HepG2 (cell line): ENCODE measurements at regions not wholly inside any gene's neighbourhood (a gene's known extent, or its start where the extent isn't known, plus 50 kb on each side); places are given as distances from the start of the nearest gene placed in this dataset.
A peak's percentile ranks its signal among the peaks of the same experiment; 100 is the strongest.

Experiments used
- ATAC-seq: fragments of 200-7000 bp; cut with Tn5 transposase; 3 replicates; pipeline ENCODE4 v1.9.1; 2020; ENCODE audit warnings: mild to moderate bottlenecking, moderate library complexity
- BruUV-seq: library from RNA; stranded (reverse); fragments of 400-500 nt; replicated peaks from 2 replicates; lab custom pipeline; 2021; lab: Mats Ljungman, UMichigan
- CTCF ChIA-PET: fragments of 300-600 bp; formaldehyde crosslinking; extraction: SDS; loops from one replicate; lab custom pipeline; 2021; ENCODE audit warnings: low total read pairs, inconsistent platforms, low intra/inter-chr PET ratio; lab: Yijun Ruan, JAX
- POLR2A ChIA-PET: fragments of 350-600 bp; sonication (Branson Sonifier 250); formaldehyde crosslinking; loops from one replicate; lab custom pipeline; 2020; ENCODE audit warnings: antibody characterized with exemption, inconsistent platforms; lab: Yijun Ruan, JAX
- DNase-seq: peaks from one replicate; pipeline ENCODE4 v3.0.0-alpha.2; 2015; ENCODE audit warnings: low spot score
- FAIRE-seq: peaks from 3 replicates; lab custom pipeline; 2011; peaks lifted over from hg19 to GRCh38; lab: Jason Lieb, UNC
- H2AFZ ChIP-seq: one replicate; pipeline ENCODE4 v1.6.1; 2011; ENCODE audit warnings: low read length, inconsistent platforms
- H3K27ac ChIP-seq: fragments of 300-600 bp; 3 replicates; pipeline ENCODE4 v1.8.0; 2011; ENCODE audit warnings: mixed run types, mild to moderate bottlenecking, mixed read lengths, low read length, inconsistent platforms; ENCODE audit not compliant: insufficient read depth; ENCODE audit errors: extremely low read length
- H3K27me3 ChIP-seq, 2 experiments: fragments of 200-600 bp in 1 of 2; 2 replicates in 1 of 2; 3 replicates in 1 of 2; pipeline versions ENCODE4 v1.6.0 to v1.8.0; 2011; ENCODE audit warnings: low read length in 2 of 2, mild to moderate bottlenecking in 2 of 2, moderate library complexity in 2 of 2, inconsistent platforms in 1 of 2; ENCODE audit not compliant: insufficient read depth in 2 of 2, control insufficient read depth in 1 of 2
- H3K36me3 ChIP-seq, 2 experiments: fragments of 200-600 bp in 1 of 2; replicated peaks in 1 of 2; 2 replicates in 1 of 2; 3 replicates in 1 of 2; pipeline versions ENCODE4 v1.5.1 to v1.8.0; 2011; ENCODE audit warnings: low read length in 2 of 2, inconsistent platforms in 1 of 2; ENCODE audit not compliant: insufficient read depth in 2 of 2, control insufficient read depth in 1 of 2
- H3K4me1 ChIP-seq: 2 replicates; pipeline ENCODE4 v1.5.1; 2012; ENCODE audit warnings: low read length, inconsistent platforms; ENCODE audit not compliant: insufficient read depth
- H3K4me2 ChIP-seq: 2 replicates; pipeline ENCODE4 v1.6.0; 2011; ENCODE audit warnings: low read depth, low read length, inconsistent platforms
- H3K4me3 ChIP-seq, 3 experiments: fragments of 200-600 bp in 1 of 3; sonication (generic), shearing (Covaris generic) in 1 of 3; replicated peaks in 1 of 3; 2 replicates each; pipeline ENCODE4 v1.5.1; 2011 to 2016; ENCODE audit warnings: low read length in 3 of 3, inconsistent platforms in 2 of 3, low read depth in 2 of 3, mild to moderate bottlenecking in 2 of 3, control low read depth in 1 of 3, mixed read lengths in 1 of 3; ENCODE audit not compliant: insufficient read depth in 1 of 3
- H3K79me2 ChIP-seq: one replicate; pipeline ENCODE4 v1.6.1; 2011; ENCODE audit warnings: low read length, inconsistent platforms; ENCODE audit not compliant: insufficient read depth
- H3K9ac ChIP-seq: 2 replicates; pipeline ENCODE4 v1.6.0; 2011; ENCODE audit warnings: mild to moderate bottlenecking, low read depth, low read length, inconsistent platforms; ENCODE audit not compliant: insufficient read depth
- H3K9me3 ChIP-seq: 2 replicates; pipeline ENCODE4 v1.5.1; 2012; ENCODE audit warnings: mild to moderate bottlenecking, low read length
- H4K20me1 ChIP-seq: 2 replicates; pipeline ENCODE4 v1.6.0; 2011; ENCODE audit warnings: inconsistent platforms, mild to moderate bottlenecking, low read length, moderate library complexity; ENCODE audit not compliant: insufficient read depth
- FOXA3 ChIP-seq: IDR thresholded peaks from 2 replicates; pipeline ENCODE4 v1.6.1; 2016; ENCODE audit warnings: missing genetic modification reagents, missing compliant biosample characterization
- HNF4A ChIP-seq: sonication (generic); formaldehyde crosslinking; IDR thresholded peaks from 2 replicates; pipeline ENCODE4 v1.4.0; 2020; ENCODE audit warnings: missing genetic modification reagents
- NR2F6 ChIP-seq, 2 experiments: IDR thresholded peaks; 2 replicates each; pipeline ENCODE4 v1.6.1; 2016; ENCODE audit warnings: antibody characterized with exemption in 1 of 2, mild to moderate bottlenecking in 1 of 2
- PPARG ChIP-seq: conservative IDR thresholded peaks from 2 replicates; pipeline ENCODE4 v1.6.1; 2016; ENCODE audit warnings: missing biosample characterization, missing genetic modification reagents
- PRMT3 ChIP-seq: sonication (generic); formaldehyde crosslinking; IDR thresholded peaks from 2 replicates; pipeline ENCODE4 v1.8.1; 2022; ENCODE audit warnings: low read depth, mild to moderate bottlenecking, moderate library complexity, missing genetic modification reagents, borderline replicate concordance
- TBX3 ChIP-seq: fragments of 450-650 bp; IDR thresholded peaks from 2 replicates; pipeline ENCODE4 v1.6.1; 2017; ENCODE audit warnings: antibody characterized with exemption, mild to moderate bottlenecking, inconsistent platforms, borderline replicate concordance
- ZBTB38 ChIP-seq: sonication (generic); formaldehyde crosslinking; IDR thresholded peaks from 2 replicates; pipeline ENCODE4 v1.5.1; 2020; ENCODE audit warnings: mild to moderate bottlenecking, missing genetic modification reagents
- ZNF264 ChIP-seq: sonication (generic); formaldehyde crosslinking; IDR thresholded peaks from 2 replicates; pipeline ENCODE4 v1.4.0; 2020; ENCODE audit warnings: missing genetic modification reagents
- ZNF296 ChIP-seq: sonication (generic); formaldehyde crosslinking; conservative IDR thresholded peaks from 2 replicates; pipeline ENCODE4 v1.5.0; 2020; ENCODE audit warnings: mild to moderate bottlenecking, missing genetic modification reagents
- ZNF441 ChIP-seq: sonication (generic); formaldehyde crosslinking; IDR thresholded peaks from 2 replicates; pipeline ENCODE4 v1.7.0; 2021; ENCODE audit warnings: missing genetic modification reagents, borderline replicate concordance
- ZNF687 ChIP-seq: sonication (generic); formaldehyde crosslinking; IDR thresholded peaks from 2 replicates; pipeline ENCODE4 v1.5.1; 2020; ENCODE audit warnings: mild to moderate bottlenecking, missing genetic modification reagents, moderate library complexity
- ZNF740 ChIP-seq: sonication (generic); formaldehyde crosslinking; IDR thresholded peaks from 2 replicates; pipeline ENCODE4 v1.4.0; 2020; ENCODE audit warnings: missing genetic modification reagents
- ZNF850 ChIP-seq: sonication (generic); formaldehyde crosslinking; conservative IDR thresholded peaks from 2 replicates; pipeline ENCODE4 v1.9.0; 2021; ENCODE audit warnings: mild to moderate bottlenecking, missing genetic modification reagents
- WGBS: methylation state at CpG from one replicate; pipeline ENCODE4 v1.1.6; 2017; ENCODE audit warnings: low lambda C conversion rate; 5-methylcytosine and 5-hydroxymethylcytosine counted together
- in situ Hi-C: cut with HindIII; loops from 2 replicates; pipeline ENCODE4 v1.10.0; 2017; ENCODE audit warnings: low pct_unique_long_range_greater_than_20kb; ENCODE audit not compliant: extremely low pct_ligation_motif_present
- intact Hi-C: fragments of 100-400 bp; cut with micrococcal nuclease; formaldehyde crosslinking; loops from one replicate; pipeline ENCODE4 v1.10.0; 2022; ENCODE audit not compliant: unreplicated experiment
- TF ChIP-seq, protein P1 (sequence below): sonication (generic); formaldehyde crosslinking; IDR thresholded peaks from 2 replicates; pipeline ENCODE4 v1.8.1; 2023; ENCODE audit warnings: mild to moderate bottlenecking, moderate library complexity, missing genetic modification reagents

GRCh38 chr6:113358063-113358583 is 499.0 kb upstream of the MARCKS start (continued):
- TF ChIP-seq ZNF441 (no peak), ZNF850 (CRISPR knock-in tag) (no peak), TBX3 (no peak), ZNF296 (CRISPR knock-in tag) (no peak), PRMT3 (no peak)
- TF ChIP-seq, protein P1, sequence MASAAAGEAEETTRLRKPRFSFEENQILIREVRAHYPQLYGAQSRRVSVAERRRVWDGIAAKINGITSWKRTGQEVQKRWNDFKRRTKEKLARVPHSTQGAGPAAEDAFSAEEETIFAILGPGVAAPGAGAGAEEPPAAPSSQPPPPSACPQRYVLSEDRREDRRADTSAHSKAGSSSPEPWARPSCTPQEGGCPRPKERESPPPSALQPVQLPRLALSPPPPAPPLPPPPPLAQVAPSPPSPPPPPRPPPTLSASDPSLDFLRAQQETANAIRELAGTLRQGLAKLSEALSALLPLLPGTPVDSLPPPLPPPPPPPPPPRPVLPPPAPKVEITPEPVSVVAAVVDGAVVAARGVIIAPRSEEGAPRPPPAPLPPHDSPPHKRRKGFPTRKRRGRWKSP (CRISPR knock-in tag), result no peak
- TF ChIP-seq, all 625 proteins: peak for 9

DNA sequence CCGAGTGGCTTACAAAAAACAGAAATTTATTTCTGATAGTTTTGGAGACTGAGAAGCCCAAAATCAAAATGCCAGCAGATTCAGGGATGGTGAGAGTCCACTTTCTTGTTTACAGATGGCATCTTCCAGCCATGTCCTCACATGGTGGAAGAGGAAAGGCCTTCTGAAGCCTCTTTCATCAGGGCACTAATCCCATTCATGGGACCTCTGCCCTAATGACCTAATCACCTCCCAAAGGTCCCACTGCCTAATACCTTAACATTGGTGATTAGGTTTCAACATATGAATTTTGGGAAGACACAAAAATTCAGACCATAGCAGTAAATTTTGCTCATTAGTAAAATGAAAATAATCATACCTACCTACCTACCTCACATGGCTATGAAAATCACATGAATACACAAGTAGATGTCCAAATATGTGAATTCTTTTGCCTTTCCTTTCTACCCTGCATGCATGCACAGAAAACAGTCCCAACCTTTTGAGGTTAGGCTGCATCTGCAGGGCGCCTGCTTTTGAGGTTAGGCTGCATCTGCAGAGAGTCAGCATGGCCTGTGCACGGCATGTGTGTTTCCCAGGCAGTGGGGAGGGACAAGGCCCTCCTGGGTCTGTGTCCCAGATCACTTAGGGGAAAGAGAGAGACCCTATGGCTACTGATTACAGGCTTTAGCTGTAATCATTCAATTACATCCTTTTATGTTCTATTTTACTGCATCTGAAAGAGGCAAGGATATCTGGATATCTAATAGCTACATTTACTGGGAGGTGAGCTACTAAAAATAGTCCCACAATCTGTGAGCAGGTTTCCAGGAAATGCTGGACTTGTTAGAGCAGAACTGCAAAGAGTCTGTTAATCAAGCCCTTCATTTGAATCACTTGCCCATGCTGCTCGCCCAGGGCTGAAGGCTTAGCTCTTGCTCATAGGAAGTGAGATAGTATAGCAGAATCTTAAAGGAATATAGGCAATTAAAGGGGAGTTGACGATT is 497.7 kb upstream of the MARCKS start:
- Histone ChIP-seq H3K27me3 (no peaks in the 10 kb centered on the region), H3K4me1 (peaks cover 85% of the 10 kb centered on the region), H3K4me3 (no peak overlapping the region), H3K36me3 (no peaks in the 10 kb centered on the region), H2AFZ (no peak overlapping the region), H3K9me3 (no peaks in the 10 kb centered on the region), H3K9ac (no peak overlapping the region), H3K4me2 (no peak overlapping the region), H4K20me1 (no peaks in the 10 kb centered on the region), H3K79me2 (no peaks in the 10 kb centered on the region), H3K27ac (no peak overlapping the region)
- no TSS peak for BruUV-seq
- 99% methylated on average over 4 of the region's 5 CpGs for WGBS
- ChIA-PET CTCF (no interaction called here), POLR2A (interaction anchor here (1.0 kb wide), 1 partner anchor 496 kb away, joined by 4 read pairs; no protein-coding TSS in a partner anchor)
- in situ Hi-C loops, result loop anchor here (10.0 kb wide), 1 partner anchor 275 kb away; no protein-coding TSS in a partner anchor
- intact Hi-C loops, result no loop called here
- DNase-seq, result no peak
- FAIRE-seq, result no peak
- no peak for ATAC-seq
- peak; percentile 31; the same call in 1 of the 2 replicates for TF ChIP-seq HNF4A (CRISPR knock-in tag)
- TF ChIP-seq FOXA3 (CRISPR knock-in tag), result 0 out of 2 replicates have a peak, but pooled peaks have one; percentile 16
- 0 out of 2 replicates have a peak, but pooled peaks have one; percentile 13 for TF ChIP-seq ZNF687
- TF ChIP-seq ZNF740, result no peak
- TF ChIP-seq NR2F6 (IDR thresholded peaks at IDR 0.05), result peak; percentile 54; the same call in 1 of the 2 replicates
- no peak for TF ChIP-seq NR2F6 (CRISPR knock-in tag; IDR thresholded peaks at IDR 0.05)
- TF ChIP-seq PPARG, result peak; percentile 61
- peak; percentile 94 for TF ChIP-seq ZNF264 (CRISPR knock-in tag)
- 0 out of 2 replicates have a peak, but pooled peaks have one; percentile 25 for TF ChIP-seq ZBTB38 (CRISPR knock-in tag)
